ENCODE measurements at regions not wholly inside any gene's neighbourhood (a gene's known extent, or its start where the extent isn't known, plus 50 kb on each side); places are given as distances from the start of the nearest gene placed in this dataset.

DNA sequence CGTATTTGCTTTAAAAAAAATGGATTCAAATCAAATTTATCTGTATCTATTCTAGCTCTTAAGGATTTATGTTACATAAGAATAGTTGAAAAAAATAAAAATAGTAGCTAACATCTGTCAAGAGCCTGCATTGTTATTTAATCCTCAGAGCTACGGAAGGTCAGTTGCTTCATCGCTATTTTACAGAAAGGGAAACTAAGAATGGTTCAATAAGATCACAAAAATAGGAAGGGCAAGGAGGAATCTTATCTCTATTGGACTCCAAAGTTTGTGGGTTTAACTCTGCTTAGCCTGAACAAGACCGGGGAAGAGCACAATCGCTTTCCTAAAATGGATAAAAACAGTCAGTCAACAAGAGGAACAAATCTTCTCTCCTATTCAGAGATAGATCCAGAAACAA lies 270.2 kb upstream of the SMIM31 start:
- DNase-seq (ENCODE audit: low read depth, low spot score) = no peak
- TF ChIP-seq CTCF (IDR thresholded peaks at IDR 0.05; ENCODE audit: insufficient read depth, low read length, missing control alignments) = no peak
- no peak overlapping the region for H3K4me3 ChIP-seq (ENCODE audit: low read depth, low read length)
- POLR2A ChIA-PET = no interaction called here
- CTCF ChIA-PET = no interaction called here

DNA sequence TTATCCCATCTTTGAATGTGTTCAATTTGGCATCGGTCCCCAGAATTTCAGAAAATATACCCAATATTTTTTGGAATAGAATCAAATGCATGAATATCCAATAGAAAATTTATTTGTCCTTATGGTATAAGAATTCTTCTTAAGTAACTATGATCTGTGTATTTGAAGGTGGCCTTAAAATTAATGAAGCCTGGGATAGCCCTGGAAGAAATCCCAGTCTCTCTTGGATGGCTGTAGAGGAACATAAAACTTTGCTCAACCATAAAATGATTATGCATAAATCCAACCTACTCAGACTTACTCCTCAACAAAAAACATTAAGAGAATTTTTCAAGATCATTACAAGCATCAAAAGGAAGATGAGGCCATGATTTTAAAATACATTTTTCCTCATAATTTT lies 269.4 kb upstream of the SMIM31 start:
- no peak for DNase-seq (ENCODE audit: low read depth, low spot score)
- H3K4me3 ChIP-seq (ENCODE audit: low read depth, low read length) = no peak overlapping the region
- ChIA-PET POLR2A (no interaction called here), CTCF (no interaction called here)
- no peak for TF ChIP-seq CTCF (IDR thresholded peaks at IDR 0.05; ENCODE audit: insufficient read depth, low read length, missing control alignments)

GRCh38 chr4:164485136-164485535 lies 268.8 kb upstream of the SMIM31 start:
- ChIA-PET CTCF (no interaction called here), POLR2A (no interaction called here)
- DNase-seq (ENCODE audit: low read depth, low spot score) = no peak

DNA sequence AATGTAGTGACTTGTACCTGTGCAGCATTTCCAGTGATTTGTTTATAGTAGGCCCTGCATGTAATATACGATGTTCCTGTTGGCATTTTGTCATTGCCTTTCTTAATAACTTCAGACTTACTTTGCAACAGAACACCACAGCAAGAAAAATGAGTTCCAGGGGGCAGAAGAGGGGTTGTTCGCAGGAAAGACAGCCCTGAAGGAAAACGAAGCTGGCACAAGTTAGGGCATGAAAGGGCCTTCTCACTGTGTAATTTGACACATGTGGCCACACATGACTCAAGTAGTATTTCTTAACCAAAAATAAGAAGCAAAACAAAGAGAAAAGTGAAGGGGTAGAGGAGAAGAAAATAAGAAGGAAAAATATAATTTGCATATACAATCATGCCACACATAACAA lies 265.8 kb upstream of the SMIM31 start:
- TF ChIP-seq CTCF (IDR thresholded peaks at IDR 0.05; ENCODE audit: insufficient read depth, low read length, missing control alignments) = no peak
- CTCF ChIA-PET = no interaction called here

More at GRCh38 chr4:164485136-164485535, 268.8 kb upstream of the SMIM31 start:
- TF ChIP-seq CTCF (IDR thresholded peaks at IDR 0.05; ENCODE audit: insufficient read depth, low read length, missing control alignments) = no peak
- H3K4me3 ChIP-seq (ENCODE audit: low read depth, low read length) = no peak overlapping the region

GRCh38 chr4:164501074-164501473 lies 252.9 kb upstream of the SMIM31 start:
- no peak for TF ChIP-seq CTCF (IDR thresholded peaks at IDR 0.05; ENCODE audit: insufficient read depth, low read length, missing control alignments)
- H3K4me3 ChIP-seq (ENCODE audit: low read depth, low read length) = no peak overlapping the region
- CTCF ChIA-PET = no interaction called here
- DNase-seq (ENCODE audit: low read depth, low spot score) = no peak
- POLR2A ChIA-PET = no interaction called here

More for the DNA sequence above, 265.8 kb upstream of the SMIM31 start:
- no peak for DNase-seq (ENCODE audit: low read depth, low spot score)
- H3K4me3 ChIP-seq (ENCODE audit: low read depth, low read length) = no peak overlapping the region
- POLR2A ChIA-PET = no interaction called here

DNA sequence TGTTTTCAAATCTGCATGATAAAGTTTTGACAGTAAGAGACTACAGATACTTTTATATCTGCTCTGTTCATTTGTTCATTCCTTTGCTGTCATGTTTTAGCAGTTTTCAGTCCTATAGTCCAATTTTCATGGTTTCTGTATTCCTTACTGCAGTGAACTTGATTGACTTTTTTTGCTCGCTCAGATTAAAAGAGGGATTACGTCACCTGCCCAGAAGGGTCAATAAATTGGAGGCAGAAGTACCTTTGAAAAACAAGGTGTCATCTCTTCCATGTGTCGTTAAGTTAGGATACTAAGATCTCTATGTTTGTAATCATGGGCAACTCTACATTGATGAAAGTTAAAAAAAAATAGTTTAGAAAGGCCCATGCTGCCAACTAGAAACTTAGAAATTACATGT lies 250.1 kb upstream of the SMIM31 start:
- ChIA-PET CTCF (no interaction called here), POLR2A (no interaction called here)
- no peak for TF ChIP-seq CTCF (IDR thresholded peaks at IDR 0.05; ENCODE audit: insufficient read depth, low read length, missing control alignments)
- no peak for DNase-seq (ENCODE audit: low read depth, low spot score)
- H3K4me3 ChIP-seq (ENCODE audit: low read depth, low read length) = no peak overlapping the region

Measured in AG04449 (cell line).